Panc1 (cell line): ENCODE measurements at regions not wholly inside any gene's neighbourhood (a gene's known extent, or its start where the extent isn't known, plus 50 kb on each side); places are given as distances from the start of the nearest gene placed in this dataset.

Source experiments
- ATAC-seq: fragments of 200-7000 bp; cut with Tn5 transposase; 2 replicates; pipeline ENCODE4 v1.9.1; 2020; ENCODE audit warnings: mild to moderate bottlenecking, moderate library complexity
- BruUV-seq: library from RNA; stranded (reverse); fragments of 400-500 nt; replicated peaks from 2 replicates; lab custom pipeline; 2021; lab: Mats Ljungman, UMichigan
- CTCF ChIA-PET: fragments of 300-600 bp; sonication (Branson Sonifier 250); formaldehyde crosslinking; loops from one replicate; lab custom pipeline; 2022; ENCODE audit warnings: antibody characterized with exemption; lab: Charles Lee
- POLR2A ChIA-PET: fragments of 300-600 bp; sonication (Branson Sonifier 250); formaldehyde crosslinking; loops from one replicate; lab custom pipeline; 2022; ENCODE audit warnings: antibody characterized with exemption; lab: Charles Lee
- DNase-seq: peaks from one replicate; pipeline ENCODE4 v3.0.0-alpha.2; 2010; ENCODE audit warnings: low read depth, low spot score
- H3K27ac ChIP-seq: 2 replicates; pipeline ENCODE4 v1.5.1; 2011; ENCODE audit warnings: mild to moderate bottlenecking, low read length, inconsistent platforms
- H3K27me3 ChIP-seq: fragments of 200-500 bp; sonication (Bioruptor generic); 2 replicates; pipeline ENCODE4 v1.6.0; 2014; ENCODE audit warnings: low read length, inconsistent platforms; ENCODE audit not compliant: control insufficient read depth, insufficient read depth
- H3K36me3 ChIP-seq: fragments of 200-500 bp; sonication (Bioruptor generic); 2 replicates; pipeline ENCODE4 v1.5.1; 2014; ENCODE audit warnings: inconsistent platforms, mild to moderate bottlenecking, low read length, moderate library complexity; ENCODE audit not compliant: control insufficient read depth, insufficient read depth
- H3K4me1 ChIP-seq: 2 replicates; pipeline ENCODE4 v1.5.1; 2011; ENCODE audit warnings: inconsistent platforms, mild to moderate bottlenecking, low read length, moderate library complexity; ENCODE audit not compliant: control insufficient read depth, insufficient read depth
- H3K4me3 ChIP-seq, 2 experiments: 2 replicates each; pipeline ENCODE4 v1.5.1; 2011 to 2012; ENCODE audit warnings: low read depth in 2 of 2, low read length in 2 of 2, mild to moderate bottlenecking in 2 of 2, inconsistent platforms in 1 of 2, moderate library complexity in 1 of 2
- H3K9me3 ChIP-seq: fragments of 200-500 bp; sonication (Bioruptor generic); 2 replicates; pipeline ENCODE4 v1.5.1; 2014; ENCODE audit warnings: low read depth, mild to moderate bottlenecking, inconsistent platforms, low read length, moderate library complexity; ENCODE audit not compliant: control insufficient read depth, insufficient read depth
- POLR2AphosphoS5 ChIP-seq: IDR thresholded peaks from 2 replicates; pipeline ENCODE4 v1.6.1; 2012; ENCODE audit warnings: mild to moderate bottlenecking, low read depth, low read length, moderate library complexity
- SIN3A ChIP-seq: IDR thresholded peaks from 2 replicates; pipeline ENCODE4 v1.6.1; 2012; ENCODE audit warnings: low read depth, mild to moderate bottlenecking, low read length, moderate library complexity, borderline replicate concordance; ENCODE audit not compliant: insufficient read depth
- TCF7L2 ChIP-seq: IDR thresholded peaks from 2 replicates; pipeline ENCODE4 v1.6.1; 2011; ENCODE audit warnings: mild to moderate bottlenecking, low read depth, low read length, inconsistent platforms
- in situ Hi-C: cut with HindIII; loops from 2 replicates; pipeline ENCODE4 v1.10.0; 2016; ENCODE audit warnings: low sequenced_read_pairs, low pct_unique_long_range_greater_than_20kb
- intact Hi-C: fragments of 100-400 bp; cut with micrococcal nuclease; formaldehyde crosslinking; loops from one replicate; pipeline ENCODE4 v1.10.0; 2022; ENCODE audit not compliant: unreplicated experiment
- TF ChIP-seq, protein P1 (sequence below): fragments of 450-650 bp; IDR thresholded peaks from 2 replicates; pipeline ENCODE4 v1.5.1; 2017; ENCODE audit warnings: mild to moderate bottlenecking
- TF ChIP-seq, protein P2 (sequence below), 2 experiments: IDR thresholded peaks; 2 replicates each; pipeline ENCODE4 v1.6.1; 2011 to 2012; ENCODE audit warnings: low read depth in 2 of 2, control low read depth in 1 of 2, low read length in 1 of 2, mild to moderate bottlenecking in 1 of 2, moderate library complexity in 1 of 2; ENCODE audit not compliant: insufficient read depth in 1 of 2

DNA sequence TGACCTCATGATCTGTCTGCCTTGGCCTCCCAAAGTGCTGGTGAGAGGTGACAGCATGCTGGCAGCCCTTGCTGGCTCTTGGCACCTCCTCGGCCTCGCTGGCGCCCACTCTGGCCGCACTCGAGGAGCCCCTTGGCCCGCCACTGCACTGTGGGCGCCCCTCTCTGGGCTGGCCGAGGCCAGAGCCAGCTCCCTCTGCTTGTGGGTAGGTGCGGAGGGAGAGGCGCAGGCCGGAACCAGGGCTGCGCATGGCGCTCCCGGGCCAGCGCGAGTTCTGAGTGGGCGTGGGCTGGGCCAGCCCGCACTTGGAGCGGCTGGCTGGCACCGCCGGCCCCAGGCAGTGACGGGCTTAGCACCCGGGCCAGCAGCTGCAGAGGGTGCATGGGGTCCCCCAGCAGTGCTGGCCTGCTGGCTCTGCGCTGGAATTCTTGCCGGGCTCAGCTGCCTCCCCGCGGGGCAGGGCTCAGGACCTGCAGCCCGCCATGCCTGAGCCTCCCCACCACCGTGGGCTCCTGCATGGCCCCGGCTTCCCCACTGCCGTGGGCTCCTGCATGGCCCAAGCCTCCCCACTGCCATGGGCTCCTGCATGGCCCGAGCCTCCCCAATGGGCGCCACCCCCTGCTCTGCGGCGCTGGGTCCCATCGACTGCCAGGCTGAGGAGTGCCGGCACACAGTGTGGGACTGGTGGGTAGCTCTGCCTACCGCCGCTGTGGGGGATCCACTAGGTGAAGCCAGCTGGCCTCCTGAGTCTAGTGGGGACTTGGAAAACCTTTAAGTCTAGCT, 76.4 kb upstream of the OSBPL11 start:
- in situ Hi-C loops (no loop called here), intact Hi-C loops (no loop called here)
- H3K4me1 ChIP-seq: no peaks in the 10 kb centered on the region
- H3K9me3 ChIP-seq: no peaks in the 10 kb centered on the region
- DNase-seq (no peak), ATAC-seq (peak; percentile 48; the same call in 1 of the 2 replicates)
- no peaks in the 10 kb centered on the region for H3K36me3 ChIP-seq
- TF ChIP-seq SIN3A (no peak), POLR2AphosphoS5 (no peak), TCF7L2 (no peak)
- TF ChIP-seq, protein P1, sequence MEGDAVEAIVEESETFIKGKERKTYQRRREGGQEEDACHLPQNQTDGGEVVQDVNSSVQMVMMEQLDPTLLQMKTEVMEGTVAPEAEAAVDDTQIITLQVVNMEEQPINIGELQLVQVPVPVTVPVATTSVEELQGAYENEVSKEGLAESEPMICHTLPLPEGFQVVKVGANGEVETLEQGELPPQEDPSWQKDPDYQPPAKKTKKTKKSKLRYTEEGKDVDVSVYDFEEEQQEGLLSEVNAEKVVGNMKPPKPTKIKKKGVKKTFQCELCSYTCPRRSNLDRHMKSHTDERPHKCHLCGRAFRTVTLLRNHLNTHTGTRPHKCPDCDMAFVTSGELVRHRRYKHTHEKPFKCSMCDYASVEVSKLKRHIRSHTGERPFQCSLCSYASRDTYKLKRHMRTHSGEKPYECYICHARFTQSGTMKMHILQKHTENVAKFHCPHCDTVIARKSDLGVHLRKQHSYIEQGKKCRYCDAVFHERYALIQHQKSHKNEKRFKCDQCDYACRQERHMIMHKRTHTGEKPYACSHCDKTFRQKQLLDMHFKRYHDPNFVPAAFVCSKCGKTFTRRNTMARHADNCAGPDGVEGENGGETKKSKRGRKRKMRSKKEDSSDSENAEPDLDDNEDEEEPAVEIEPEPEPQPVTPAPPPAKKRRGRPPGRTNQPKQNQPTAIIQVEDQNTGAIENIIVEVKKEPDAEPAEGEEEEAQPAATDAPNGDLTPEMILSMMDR: no peak
- TF ChIP-seq, protein P2, sequence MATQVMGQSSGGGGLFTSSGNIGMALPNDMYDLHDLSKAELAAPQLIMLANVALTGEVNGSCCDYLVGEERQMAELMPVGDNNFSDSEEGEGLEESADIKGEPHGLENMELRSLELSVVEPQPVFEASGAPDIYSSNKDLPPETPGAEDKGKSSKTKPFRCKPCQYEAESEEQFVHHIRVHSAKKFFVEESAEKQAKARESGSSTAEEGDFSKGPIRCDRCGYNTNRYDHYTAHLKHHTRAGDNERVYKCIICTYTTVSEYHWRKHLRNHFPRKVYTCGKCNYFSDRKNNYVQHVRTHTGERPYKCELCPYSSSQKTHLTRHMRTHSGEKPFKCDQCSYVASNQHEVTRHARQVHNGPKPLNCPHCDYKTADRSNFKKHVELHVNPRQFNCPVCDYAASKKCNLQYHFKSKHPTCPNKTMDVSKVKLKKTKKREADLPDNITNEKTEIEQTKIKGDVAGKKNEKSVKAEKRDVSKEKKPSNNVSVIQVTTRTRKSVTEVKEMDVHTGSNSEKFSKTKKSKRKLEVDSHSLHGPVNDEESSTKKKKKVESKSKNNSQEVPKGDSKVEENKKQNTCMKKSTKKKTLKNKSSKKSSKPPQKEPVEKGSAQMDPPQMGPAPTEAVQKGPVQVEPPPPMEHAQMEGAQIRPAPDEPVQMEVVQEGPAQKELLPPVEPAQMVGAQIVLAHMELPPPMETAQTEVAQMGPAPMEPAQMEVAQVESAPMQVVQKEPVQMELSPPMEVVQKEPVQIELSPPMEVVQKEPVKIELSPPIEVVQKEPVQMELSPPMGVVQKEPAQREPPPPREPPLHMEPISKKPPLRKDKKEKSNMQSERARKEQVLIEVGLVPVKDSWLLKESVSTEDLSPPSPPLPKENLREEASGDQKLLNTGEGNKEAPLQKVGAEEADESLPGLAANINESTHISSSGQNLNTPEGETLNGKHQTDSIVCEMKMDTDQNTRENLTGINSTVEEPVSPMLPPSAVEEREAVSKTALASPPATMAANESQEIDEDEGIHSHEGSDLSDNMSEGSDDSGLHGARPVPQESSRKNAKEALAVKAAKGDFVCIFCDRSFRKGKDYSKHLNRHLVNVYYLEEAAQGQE (IDR thresholded peaks at IDR 0.05; ENCODE audit: insufficient read depth in 1 of 2, low read depth in 2 of 2, low read length in 1 of 2): no peak
- ChIA-PET POLR2A (no interaction called here), CTCF (no interaction called here)
- BruUV-seq: no TSS peak
- no peak overlapping the region for H3K27ac ChIP-seq
- no peak overlapping the region for H3K4me3 ChIP-seq
- H3K27me3 ChIP-seq: peaks cover 4% of the 10 kb centered on the region; the same call in 1 of the 2 replicates

DNA sequence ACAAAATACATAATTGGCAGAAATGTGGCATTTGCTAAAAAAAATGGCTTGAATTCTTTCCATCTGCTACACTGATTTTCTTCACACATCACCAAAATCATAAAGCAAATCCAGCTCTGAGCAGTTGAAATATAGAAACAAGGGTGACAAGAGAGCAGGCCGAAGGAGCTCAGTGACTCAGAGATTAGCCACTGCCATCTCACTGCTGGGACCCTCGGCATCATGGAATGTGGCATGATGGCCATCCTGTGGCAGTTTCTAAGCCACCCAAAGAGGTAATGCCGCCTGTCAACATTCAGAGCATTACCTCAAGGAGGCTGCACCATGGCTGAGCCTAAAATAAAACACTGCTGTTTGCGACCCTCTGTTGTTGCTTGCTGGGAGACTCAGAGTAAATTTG, 80.5 kb upstream of the OSBPL11 start:
- no peak overlapping the region for H3K27ac ChIP-seq
- TF ChIP-seq, protein P2 (IDR thresholded peaks at IDR 0.05; ENCODE audit: insufficient read depth in 1 of 2, low read depth in 2 of 2, low read length in 1 of 2): no peak
- TF ChIP-seq, protein P1: no peak
- no peak for TF ChIP-seq TCF7L2
- no peak for TF ChIP-seq SIN3A
- TF ChIP-seq POLR2AphosphoS5: no peak
- intact Hi-C loops: no loop called here
- ChIA-PET POLR2A (no interaction called here), CTCF (no interaction called here)
- H3K4me1 ChIP-seq: no peaks in the 10 kb centered on the region
- H3K27me3 ChIP-seq: no peaks in the 10 kb centered on the region
- no peaks in the 10 kb centered on the region for H3K36me3 ChIP-seq
- in situ Hi-C loops: no loop called here
- BruUV-seq: no TSS peak
- no peak for DNase-seq
- ATAC-seq: no peak; the same call in 1 of the 2 replicates
- H3K9me3 ChIP-seq: no peaks in the 10 kb centered on the region
- H3K4me3 ChIP-seq: no peak overlapping the region
